ENCODE measurements at regions not wholly inside any gene's neighbourhood (a gene's known extent, or its start where the extent isn't known, plus 50 kb on each side); places are given as distances from the start of the nearest gene placed in this dataset.

GRCh38 chr19:30089086-30089665 lies 147.1 kb downstream of the URI1 start:
- Histone ChIP-seq H3K4me3 (no peak overlapping the region), H3K27ac (no peak overlapping the region), H3K4me1 (no peaks in the 10 kb centered on the region), H3K27me3 (no peaks in the 10 kb centered on the region), H3K9ac (ENCODE audit: low read depth in 2 of 2, low read length in 2 of 2) (no peak overlapping the region), H3K9me3 (no peaks in the 10 kb centered on the region), H3K36me3 (no peaks in the 10 kb centered on the region)
- intact Hi-C loops (cut with DNase I), result no loop called here
- TF ChIP-seq, protein P1, sequence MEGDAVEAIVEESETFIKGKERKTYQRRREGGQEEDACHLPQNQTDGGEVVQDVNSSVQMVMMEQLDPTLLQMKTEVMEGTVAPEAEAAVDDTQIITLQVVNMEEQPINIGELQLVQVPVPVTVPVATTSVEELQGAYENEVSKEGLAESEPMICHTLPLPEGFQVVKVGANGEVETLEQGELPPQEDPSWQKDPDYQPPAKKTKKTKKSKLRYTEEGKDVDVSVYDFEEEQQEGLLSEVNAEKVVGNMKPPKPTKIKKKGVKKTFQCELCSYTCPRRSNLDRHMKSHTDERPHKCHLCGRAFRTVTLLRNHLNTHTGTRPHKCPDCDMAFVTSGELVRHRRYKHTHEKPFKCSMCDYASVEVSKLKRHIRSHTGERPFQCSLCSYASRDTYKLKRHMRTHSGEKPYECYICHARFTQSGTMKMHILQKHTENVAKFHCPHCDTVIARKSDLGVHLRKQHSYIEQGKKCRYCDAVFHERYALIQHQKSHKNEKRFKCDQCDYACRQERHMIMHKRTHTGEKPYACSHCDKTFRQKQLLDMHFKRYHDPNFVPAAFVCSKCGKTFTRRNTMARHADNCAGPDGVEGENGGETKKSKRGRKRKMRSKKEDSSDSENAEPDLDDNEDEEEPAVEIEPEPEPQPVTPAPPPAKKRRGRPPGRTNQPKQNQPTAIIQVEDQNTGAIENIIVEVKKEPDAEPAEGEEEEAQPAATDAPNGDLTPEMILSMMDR (IDR thresholded peaks at IDR 0.05), result no peak
- no peak for DNase-seq

DNA sequence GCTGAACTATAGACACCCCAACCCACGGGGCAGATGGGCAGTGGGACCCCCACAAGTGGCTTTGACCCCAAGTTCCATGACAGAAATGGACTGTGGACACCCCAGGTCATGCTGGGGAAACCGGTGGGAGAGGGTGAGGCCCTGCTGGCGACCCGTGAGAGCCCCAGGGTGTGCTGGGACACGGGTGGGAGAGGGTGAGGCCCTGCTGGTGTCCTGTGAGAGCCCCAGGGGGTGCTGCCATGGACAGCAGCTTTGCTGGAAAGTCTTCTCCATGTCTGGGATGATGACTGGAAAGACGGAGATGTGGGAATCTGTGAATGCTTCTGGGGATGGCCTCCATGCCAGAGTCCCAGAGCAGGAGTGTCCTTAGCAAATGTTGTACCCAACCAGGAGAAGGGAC lies 148.4 kb downstream of the URI1 start:
- intact Hi-C loops (cut with DNase I), result no loop called here
- DNase-seq, result no peak
- TF ChIP-seq, protein P1 (IDR thresholded peaks at IDR 0.05), result no peak
- no peaks in the 10 kb centered on the region for H3K27me3 ChIP-seq
- H3K36me3 ChIP-seq, result no peaks in the 10 kb centered on the region
- H3K4me3 ChIP-seq, result no peak overlapping the region
- H3K4me1 ChIP-seq, result no peaks in the 10 kb centered on the region
- no peak overlapping the region for H3K27ac ChIP-seq
- no peaks in the 10 kb centered on the region for H3K9me3 ChIP-seq
- no peak overlapping the region for H3K9ac ChIP-seq (ENCODE audit: low read depth in 2 of 2, low read length in 2 of 2)

- H3K27me3 ChIP-seq, result no peaks in the 10 kb centered on the region
- H3K4me1 ChIP-seq, result no peaks in the 10 kb centered on the region
- H3K4me3 ChIP-seq, result no peak overlapping the region
- H3K27ac ChIP-seq, result no peak overlapping the region
- DNase-seq, result no peak
- H3K36me3 ChIP-seq, result no peaks in the 10 kb centered on the region
- no peaks in the 10 kb centered on the region for H3K9me3 ChIP-seq
- H3K9ac ChIP-seq (ENCODE audit: low read depth in 2 of 2, low read length in 2 of 2), result no peak overlapping the region
- TF ChIP-seq, protein P1 (IDR thresholded peaks at IDR 0.05), result no peak
- intact Hi-C loops (cut with DNase I), result no loop called here
These were observed 148.9 kb downstream of the URI1 start for GRCh38 chr19:30090963-30091362.

- TF ChIP-seq, protein P1 (IDR thresholded peaks at IDR 0.05), result no peak
- H3K4me3 ChIP-seq, result no peak overlapping the region
- H3K36me3 ChIP-seq, result no peaks in the 10 kb centered on the region
- DNase-seq, result no peak
- no peaks in the 10 kb centered on the region for H3K4me1 ChIP-seq
- H3K9ac ChIP-seq (ENCODE audit: low read depth in 2 of 2, low read length in 2 of 2), result no peak overlapping the region
- H3K27ac ChIP-seq, result no peak overlapping the region
- intact Hi-C loops (cut with DNase I), result no loop called here
- H3K9me3 ChIP-seq, result no peaks in the 10 kb centered on the region
- no peaks in the 10 kb centered on the region for H3K27me3 ChIP-seq
These were observed 149.4 kb downstream of the URI1 start for GRCh38 chr19:30091456-30091855.

GRCh38 chr19:30091856-30092255 lies 149.8 kb downstream of the URI1 start:
- Histone ChIP-seq H3K27ac (no peak overlapping the region), H3K27me3 (no peaks in the 10 kb centered on the region), H3K9ac (ENCODE audit: low read depth in 2 of 2, low read length in 2 of 2) (no peak overlapping the region), H3K4me3 (no peak overlapping the region), H3K36me3 (no peaks in the 10 kb centered on the region), H3K4me1 (no peaks in the 10 kb centered on the region), H3K9me3 (no peaks in the 10 kb centered on the region)
- TF ChIP-seq, protein P1 (IDR thresholded peaks at IDR 0.05), result no peak
- DNase-seq, result no peak
- intact Hi-C loops (cut with DNase I), result no loop called here
